B cell (primary cell): ENCODE measurements at regions not wholly inside any gene's neighbourhood (a gene's known extent, or its start where the extent isn't known, plus 50 kb on each side); places are given as distances from the start of the nearest gene placed in this dataset.

Source experiments
- ATAC-seq: fragments of 200-7000 bp; cut with Tn5 transposase; one replicate; pipeline ENCODE4 v1.10.0; 2021; ENCODE audit warnings: low read depth, mild to moderate bottlenecking, moderate number of reproducible peaks, moderate library complexity
- CTCF ChIA-PET: fragments of 350-600 bp; sonication (Branson Sonifier 250); formaldehyde crosslinking; loops from one replicate; lab custom pipeline; 2021; ENCODE audit warnings: antibody characterized with exemption, inconsistent platforms; lab: Charles Lee
- POLR2A ChIA-PET: fragments of 350-600 bp; sonication (Branson Sonifier 250); formaldehyde crosslinking; loops from one replicate; lab custom pipeline; 2021; ENCODE audit warnings: antibody characterized with exemption; lab: Charles Lee
- DNase-seq: peaks from one replicate; pipeline ENCODE4 v3.0.0; 2013
- H2AFZ ChIP-seq: 2 replicates; pipeline ENCODE4 v1.6.1; 2012; ENCODE audit warnings: mild to moderate bottlenecking, low read depth, low read length; ENCODE audit not compliant: insufficient read depth, poor library complexity, severe bottlenecking
- H3K27ac ChIP-seq, 2 donors: 1 replicate in 1 of 2; 2 replicates in 1 of 2; pipeline ENCODE4 v1.5.1; 2012 to 2013; ENCODE audit warnings: low read length in 2 of 2, mild to moderate bottlenecking in 2 of 2, moderate library complexity in 1 of 2
- H3K27me3 ChIP-seq, 4 experiments: fragments of 200-600 bp in 1 of 4; sonication (generic) in 1 of 4; replicated peaks in 1 of 4; 1 replicate in 2 of 4; 2 replicates in 2 of 4; pipeline versions ENCODE4 v1.6.1 to v1.7.0; 2013 to 2016; ENCODE audit warnings: low read length in 3 of 4, mild to moderate bottlenecking in 2 of 4, mixed read lengths in 1 of 4, moderate library complexity in 1 of 4; ENCODE audit not compliant: insufficient read depth in 4 of 4, control insufficient read depth in 3 of 4; ENCODE audit errors: control extremely low read depth in 1 of 4
- H3K36me3 ChIP-seq, 2 experiments: replicated peaks in 1 of 2; 1 replicate in 1 of 2; 2 replicates in 1 of 2; pipeline versions ENCODE4 v1.6.1 to v1.7.1; 2013; ENCODE audit warnings: low read length in 1 of 2; ENCODE audit not compliant: insufficient read depth in 2 of 2, control insufficient read depth in 1 of 2; ENCODE audit errors: control extremely low read depth in 1 of 2, extremely low read depth in 1 of 2
- H3K4me1 ChIP-seq, 2 donors: fragments of 200-600 bp in 1 of 2; sonication (generic) in 1 of 2; 1 replicate in 1 of 2; 2 replicates in 1 of 2; pipeline versions ENCODE4 v1.5.1 to v1.6.1; 2013 to 2017; ENCODE audit warnings: low read length in 2 of 2; ENCODE audit not compliant: control insufficient read depth in 2 of 2, insufficient read depth in 2 of 2
- H3K4me2 ChIP-seq: replicated peaks from 2 replicates; pipeline ENCODE3; 2012; ENCODE audit warnings: mild to moderate bottlenecking, low read depth, low read length; ENCODE audit not compliant: poor library complexity, severe bottlenecking
- H3K4me3 ChIP-seq, 5 experiments: fragments of 200-600 bp in 1 of 5; sonication (generic) in 1 of 5; 1 replicate in 3 of 5; 2 replicates in 2 of 5; pipeline versions ENCODE4 v1.5.1 to v1.7.0; 2011 to 2016; ENCODE audit warnings: low read length in 4 of 5, mild to moderate bottlenecking in 4 of 5, low read depth in 2 of 5, control low read depth in 1 of 5, moderate library complexity in 1 of 5; ENCODE audit not compliant: insufficient read depth in 1 of 5; ENCODE audit errors: control extremely low read depth in 1 of 5, extremely low read depth in 1 of 5
- H3K79me2 ChIP-seq: fragments of 200-600 bp; sonication (generic); one replicate; pipeline ENCODE4 v1.6.0; 2016; ENCODE audit warnings: low read length; ENCODE audit not compliant: control insufficient read depth, insufficient read depth
- H3K9ac ChIP-seq: fragments of 200-600 bp; sonication (generic); 2 replicates; pipeline ENCODE4 v1.6.1; 2017; ENCODE audit warnings: mild to moderate bottlenecking, low read length, moderate library complexity
- H3K9me3 ChIP-seq, 3 donors: one replicate each; pipeline versions ENCODE4 v1.6.1 to v1.7.1; 2013; ENCODE audit warnings: low read length in 2 of 3; ENCODE audit not compliant: control insufficient read depth in 2 of 3, insufficient read depth in 1 of 3; ENCODE audit errors: control extremely low read depth in 1 of 3
- H4K20me1 ChIP-seq: 2 replicates; pipeline ENCODE4 v1.6.0; 2012; ENCODE audit warnings: mild to moderate bottlenecking, low read length; ENCODE audit not compliant: insufficient read depth, control insufficient read depth, poor library complexity, severe bottlenecking
- H3K27ac Mint-ChIP-seq: one replicate; pipeline ENCODE4 v1.8.0; 2021; ENCODE audit warnings: mixed read lengths
- H3K27me3 Mint-ChIP-seq: one replicate; pipeline ENCODE4 v1.8.0; 2021; ENCODE audit warnings: mixed read lengths
- H3K4me1 Mint-ChIP-seq: one replicate; pipeline ENCODE4 v1.8.0; 2021; ENCODE audit warnings: mixed read lengths
- H3K4me3 Mint-ChIP-seq: one replicate; pipeline ENCODE4 v1.8.0; 2021; ENCODE audit warnings: mixed read lengths
- H3K9me3 Mint-ChIP-seq: one replicate; pipeline ENCODE4 v1.8.0; 2022; ENCODE audit warnings: mixed read lengths; ENCODE audit not compliant: insufficient read depth
- EZH2 ChIP-seq: IDR thresholded peaks from 2 replicates; pipeline ENCODE4 v1.6.1; 2012; ENCODE audit warnings: borderline replicate concordance, low read depth, mild to moderate bottlenecking, moderate library complexity, low read length; ENCODE audit not compliant: insufficient read depth, poor library complexity, severe bottlenecking
- WGBS: methylation state at CpG from one replicate; pipeline ENCODE4 v1.1.5; 2013; ENCODE audit warnings: missing lambda C conversion rate; ENCODE audit not compliant: insufficient coverage; 5-methylcytosine and 5-hydroxymethylcytosine counted together
- intact Hi-C: fragments of 100-400 bp; cut with micrococcal nuclease; formaldehyde crosslinking; loops from one replicate; pipeline ENCODE4 v1.10.0; 2022
- TF ChIP-seq, protein P1 (sequence below): fragments of 200-600 bp; IDR thresholded peaks from one replicate; pipeline ENCODE4 v1.8.0; 2022; ENCODE audit warnings: antibody characterized with exemption, mild to moderate bottlenecking

DNA sequence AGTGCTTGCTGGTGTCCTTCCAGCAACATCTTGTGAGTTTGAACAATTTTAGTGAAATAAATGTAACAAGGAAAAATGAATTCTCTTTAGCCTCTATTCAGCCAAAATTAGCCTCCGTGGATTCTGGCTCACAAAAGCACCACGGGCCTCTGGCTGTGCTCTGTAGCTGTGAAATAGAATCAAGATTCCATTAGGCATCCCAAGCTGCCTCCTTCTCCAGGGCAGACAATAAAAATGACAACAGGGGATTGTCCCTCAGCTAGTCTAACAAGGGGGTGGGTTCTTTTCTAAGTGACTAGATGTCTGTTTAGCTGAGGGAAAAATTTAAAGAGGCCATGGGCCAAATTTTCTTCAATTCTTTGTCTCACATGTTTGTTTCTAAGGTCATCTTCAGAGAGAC, 254.7 kb upstream of the FIGN start:
- ATAC-seq (no peak), DNase-seq (no peak)
- Mint-ChIP-seq H3K9me3 (no peaks in the 10 kb centered on the region), H3K4me1 (no peaks in the 10 kb centered on the region), H3K27ac (no peak overlapping the region), H3K4me3 (no peak overlapping the region), H3K27me3 (no peaks in the 10 kb centered on the region)
- POLR2A ChIA-PET: no interaction called here
- CTCF ChIA-PET: interaction anchor here (0.8 kb wide), 1 partner anchor 142 kb away, joined by 6 read pairs; no protein-coding TSS in a partner anchor
- H3K36me3 ChIP-seq: no peaks in the 10 kb centered on the region
- H3K4me2 ChIP-seq: no peak overlapping the region
- H3K4me3 ChIP-seq: no peak overlapping the region
- H2AFZ ChIP-seq: no peak overlapping the region
- no peak overlapping the region for H3K27ac ChIP-seq
- H3K79me2 ChIP-seq: no peaks in the 10 kb centered on the region
- H3K4me1 ChIP-seq: no peaks in the 10 kb centered on the region
- H4K20me1 ChIP-seq: no peaks in the 10 kb centered on the region
- H3K9me3 ChIP-seq: no peaks in the 10 kb centered on the region
- no peaks in the 10 kb centered on the region for H3K27me3 ChIP-seq
- no peak overlapping the region for H3K9ac ChIP-seq
- WGBS: no CpG with 5 or more reads among the region's 2 CpGs
- no peak for TF ChIP-seq EZH2
- TF ChIP-seq, protein P1, sequence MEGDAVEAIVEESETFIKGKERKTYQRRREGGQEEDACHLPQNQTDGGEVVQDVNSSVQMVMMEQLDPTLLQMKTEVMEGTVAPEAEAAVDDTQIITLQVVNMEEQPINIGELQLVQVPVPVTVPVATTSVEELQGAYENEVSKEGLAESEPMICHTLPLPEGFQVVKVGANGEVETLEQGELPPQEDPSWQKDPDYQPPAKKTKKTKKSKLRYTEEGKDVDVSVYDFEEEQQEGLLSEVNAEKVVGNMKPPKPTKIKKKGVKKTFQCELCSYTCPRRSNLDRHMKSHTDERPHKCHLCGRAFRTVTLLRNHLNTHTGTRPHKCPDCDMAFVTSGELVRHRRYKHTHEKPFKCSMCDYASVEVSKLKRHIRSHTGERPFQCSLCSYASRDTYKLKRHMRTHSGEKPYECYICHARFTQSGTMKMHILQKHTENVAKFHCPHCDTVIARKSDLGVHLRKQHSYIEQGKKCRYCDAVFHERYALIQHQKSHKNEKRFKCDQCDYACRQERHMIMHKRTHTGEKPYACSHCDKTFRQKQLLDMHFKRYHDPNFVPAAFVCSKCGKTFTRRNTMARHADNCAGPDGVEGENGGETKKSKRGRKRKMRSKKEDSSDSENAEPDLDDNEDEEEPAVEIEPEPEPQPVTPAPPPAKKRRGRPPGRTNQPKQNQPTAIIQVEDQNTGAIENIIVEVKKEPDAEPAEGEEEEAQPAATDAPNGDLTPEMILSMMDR: no peak
- intact Hi-C loops: no loop called here

DNA sequence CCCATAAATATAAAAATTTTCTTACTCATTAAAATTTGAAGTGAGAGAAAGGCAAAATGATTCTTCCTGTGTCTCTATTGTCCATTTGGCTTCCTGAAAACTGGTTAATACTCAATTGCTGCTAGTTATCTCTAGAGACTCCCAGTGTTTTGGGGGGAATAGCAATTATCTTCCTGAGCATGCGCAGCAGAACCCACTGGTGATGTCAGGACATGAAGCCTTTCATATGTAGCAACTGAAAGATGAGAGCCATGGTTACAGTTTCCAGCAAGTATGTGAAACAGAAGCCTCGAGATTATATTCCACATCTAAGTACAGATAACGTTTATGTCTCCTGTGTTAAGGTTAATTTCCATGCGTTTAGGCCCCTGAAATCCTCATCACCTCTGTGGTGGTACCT, 254.3 kb upstream of the FIGN start:
- ATAC-seq (no peak), DNase-seq (no peak)
- Histone ChIP-seq H3K9me3 (no peaks in the 10 kb centered on the region), H3K27ac (no peak overlapping the region), H3K4me1 (no peaks in the 10 kb centered on the region), H3K27me3 (no peaks in the 10 kb centered on the region), H2AFZ (no peak overlapping the region), H3K79me2 (no peaks in the 10 kb centered on the region), H3K4me3 (no peak overlapping the region), H3K36me3 (no peaks in the 10 kb centered on the region), H3K9ac (no peak overlapping the region), H4K20me1 (no peaks in the 10 kb centered on the region), H3K4me2 (no peak overlapping the region)
- Mint-ChIP-seq H3K9me3 (no peaks in the 10 kb centered on the region), H3K27me3 (no peaks in the 10 kb centered on the region), H3K27ac (no peak overlapping the region), H3K4me1 (no peaks in the 10 kb centered on the region), H3K4me3 (no peak overlapping the region)
- ChIA-PET CTCF (interaction anchor here (0.8 kb wide), 1 partner anchor 143 kb away, joined by 6 read pairs; no protein-coding TSS in a partner anchor), POLR2A (no interaction called here)
- intact Hi-C loops: no loop called here
- TF ChIP-seq EZH2: no peak
- TF ChIP-seq, protein P1: no peak
- 100% methylated on average over 1 of the region's 4 CpGs for WGBS
